ENCODE measurements at regions not wholly inside any gene's neighbourhood (a gene's known extent, or its start where the extent isn't known, plus 50 kb on each side); places are given as distances from the start of the nearest gene placed in this dataset.

DNA sequence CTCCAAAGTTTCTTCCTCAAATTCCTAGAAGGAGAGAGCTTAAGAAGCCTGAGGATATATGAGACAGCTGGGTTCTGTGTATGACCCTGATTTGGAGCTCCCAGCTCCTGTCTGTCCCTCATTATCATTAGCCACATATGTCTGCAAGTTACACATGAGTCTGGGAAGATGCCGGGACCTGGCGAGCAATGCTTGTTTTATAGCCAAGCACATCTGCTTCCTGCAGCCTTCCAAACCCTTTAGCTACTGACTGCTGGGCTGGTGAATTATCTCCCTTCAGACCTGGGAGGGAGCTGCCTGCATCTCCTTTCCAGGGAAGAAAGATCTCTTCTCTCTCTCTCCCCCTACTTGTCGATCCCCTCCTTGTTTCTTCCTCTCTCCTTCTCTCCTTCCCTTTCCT, 556.7 kb upstream of the BOD1L1 start:
- DNase-seq (ENCODE audit: low read depth, low spot score): no peak
- H3K27ac Mint-ChIP-seq (ENCODE audit: unreplicated experiment): no peak overlapping the region

DNA sequence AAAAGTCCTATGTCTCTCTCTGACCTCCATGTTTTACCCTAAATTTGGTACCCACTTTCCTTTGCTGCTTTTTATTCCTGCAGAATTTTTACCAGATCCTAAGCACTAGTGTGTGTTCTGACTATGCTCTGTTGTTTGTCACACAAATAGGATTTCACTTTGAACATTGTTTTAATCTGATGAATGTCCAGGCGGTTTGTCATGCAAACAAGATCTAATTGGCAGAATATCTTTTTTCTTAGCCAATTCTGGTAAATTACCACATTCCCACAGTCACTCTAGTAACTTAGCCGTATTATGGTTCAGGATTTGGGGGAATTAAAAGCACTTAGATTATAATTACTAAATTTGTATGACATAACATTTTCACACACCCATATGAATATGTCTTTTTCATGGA, 557.2 kb upstream of the BOD1L1 start:
- H3K4me1 Mint-ChIP-seq: no peaks in the 10 kb centered on the region
- H3K27me3 Mint-ChIP-seq (ENCODE audit: low read depth): peaks cover 2% of the 10 kb centered on the region
- H3K9me3 Mint-ChIP-seq: no peaks in the 10 kb centered on the region
- no peak for DNase-seq (ENCODE audit: low read depth, low spot score)
- H3K27ac Mint-ChIP-seq (ENCODE audit: unreplicated experiment): no peak overlapping the region
- no peaks in the 10 kb centered on the region for H3K36me3 Mint-ChIP-seq (ENCODE audit: low read depth)
- H3K4me3 Mint-ChIP-seq: no peak overlapping the region
- TF ChIP-seq, protein P1, sequence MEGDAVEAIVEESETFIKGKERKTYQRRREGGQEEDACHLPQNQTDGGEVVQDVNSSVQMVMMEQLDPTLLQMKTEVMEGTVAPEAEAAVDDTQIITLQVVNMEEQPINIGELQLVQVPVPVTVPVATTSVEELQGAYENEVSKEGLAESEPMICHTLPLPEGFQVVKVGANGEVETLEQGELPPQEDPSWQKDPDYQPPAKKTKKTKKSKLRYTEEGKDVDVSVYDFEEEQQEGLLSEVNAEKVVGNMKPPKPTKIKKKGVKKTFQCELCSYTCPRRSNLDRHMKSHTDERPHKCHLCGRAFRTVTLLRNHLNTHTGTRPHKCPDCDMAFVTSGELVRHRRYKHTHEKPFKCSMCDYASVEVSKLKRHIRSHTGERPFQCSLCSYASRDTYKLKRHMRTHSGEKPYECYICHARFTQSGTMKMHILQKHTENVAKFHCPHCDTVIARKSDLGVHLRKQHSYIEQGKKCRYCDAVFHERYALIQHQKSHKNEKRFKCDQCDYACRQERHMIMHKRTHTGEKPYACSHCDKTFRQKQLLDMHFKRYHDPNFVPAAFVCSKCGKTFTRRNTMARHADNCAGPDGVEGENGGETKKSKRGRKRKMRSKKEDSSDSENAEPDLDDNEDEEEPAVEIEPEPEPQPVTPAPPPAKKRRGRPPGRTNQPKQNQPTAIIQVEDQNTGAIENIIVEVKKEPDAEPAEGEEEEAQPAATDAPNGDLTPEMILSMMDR (conservative IDR thresholded peaks at IDR 0.05): no peak

More for the DNA sequence above, 556.7 kb upstream of the BOD1L1 start:
- Mint-ChIP-seq H3K9me3 (no peaks in the 10 kb centered on the region), H3K27me3 (ENCODE audit: low read depth) (no peaks in the 10 kb centered on the region), H3K36me3 (ENCODE audit: low read depth) (no peaks in the 10 kb centered on the region), H3K4me1 (no peaks in the 10 kb centered on the region), H3K4me3 (no peak overlapping the region)
- TF ChIP-seq, protein P1 (conservative IDR thresholded peaks at IDR 0.05): no peak

DNA sequence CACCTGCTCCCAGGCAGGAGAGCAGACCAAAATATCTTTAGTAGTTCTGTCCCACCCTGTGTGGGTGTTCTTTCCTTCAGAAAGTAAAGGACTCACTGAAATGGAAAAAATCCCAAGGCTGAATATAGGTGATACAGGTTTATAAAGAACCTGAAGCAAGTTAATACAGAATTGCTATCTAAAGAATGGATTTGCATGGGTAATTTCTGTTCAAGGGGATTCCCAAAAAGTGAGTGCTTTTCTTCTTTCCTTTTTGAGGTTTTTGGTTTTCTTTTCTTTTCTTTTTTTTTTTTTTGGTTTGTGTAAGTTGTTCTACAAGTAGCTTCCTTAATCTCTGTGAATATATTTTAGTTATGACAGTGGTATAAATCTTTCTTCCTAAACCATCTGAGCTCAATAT, 560.7 kb upstream of the BOD1L1 start:
- TF ChIP-seq, protein P1 (conservative IDR thresholded peaks at IDR 0.05): no peak
- DNase-seq (ENCODE audit: low read depth, low spot score): no peak
- H3K4me1 Mint-ChIP-seq: no peaks in the 10 kb centered on the region
- H3K27me3 Mint-ChIP-seq (ENCODE audit: low read depth): peaks cover 6% of the 10 kb centered on the region
- H3K36me3 Mint-ChIP-seq (ENCODE audit: low read depth): no peaks in the 10 kb centered on the region
- H3K4me3 Mint-ChIP-seq: no peak overlapping the region
- no peaks in the 10 kb centered on the region for H3K9me3 Mint-ChIP-seq
- no peak overlapping the region for H3K27ac Mint-ChIP-seq (ENCODE audit: unreplicated experiment)

DNA sequence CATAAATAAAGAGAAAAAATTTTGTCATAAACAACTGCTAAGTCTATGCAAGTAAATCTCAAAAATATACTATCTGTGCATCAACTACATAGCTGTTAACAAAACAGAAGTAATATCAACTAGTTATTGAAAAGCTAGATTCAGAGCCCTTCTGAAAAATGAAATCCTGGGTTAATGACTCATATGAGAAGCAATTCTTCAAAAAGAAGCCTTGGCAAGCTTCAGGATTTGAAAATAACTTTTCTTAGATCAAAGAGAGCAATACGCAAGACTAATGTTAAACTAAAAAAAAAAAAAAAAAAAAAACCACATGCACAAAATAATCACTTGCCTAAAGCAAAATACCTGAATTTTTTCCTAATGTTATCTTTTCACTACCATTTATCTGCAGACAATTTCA, 566.1 kb upstream of the BOD1L1 start:
- Mint-ChIP-seq H3K4me1 (no peaks in the 10 kb centered on the region), H3K27me3 (ENCODE audit: low read depth) (peaks cover 11% of the 10 kb centered on the region), H3K27ac (ENCODE audit: unreplicated experiment) (no peak overlapping the region)

DNA sequence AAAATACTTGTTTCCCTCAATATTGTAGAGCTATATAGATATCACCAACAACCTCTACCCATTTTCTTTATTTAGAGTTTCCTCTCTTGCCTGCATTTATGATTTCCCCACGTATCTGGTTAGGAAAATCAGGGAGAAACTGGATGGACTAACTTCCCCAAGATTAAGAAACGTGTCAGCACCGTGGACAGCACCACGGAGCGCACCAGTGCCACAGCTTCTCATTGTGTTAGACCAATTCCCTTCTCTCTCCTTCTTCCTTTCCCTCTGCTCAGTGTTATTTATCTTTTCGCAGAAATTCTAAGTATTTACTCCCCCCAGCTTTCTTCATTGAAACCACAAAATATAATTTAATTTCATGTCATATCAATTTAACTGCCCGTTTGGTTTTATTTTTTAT, 568.6 kb upstream of the BOD1L1 start:
- H3K27ac Mint-ChIP-seq (ENCODE audit: unreplicated experiment): no peak overlapping the region
- TF ChIP-seq, protein P1 (conservative IDR thresholded peaks at IDR 0.05): no peak
- no peaks in the 10 kb centered on the region for H3K4me1 Mint-ChIP-seq
- H3K4me3 Mint-ChIP-seq: no peak overlapping the region
- H3K27me3 Mint-ChIP-seq (ENCODE audit: low read depth): peaks cover 8% of the 10 kb centered on the region
- no peaks in the 10 kb centered on the region for H3K36me3 Mint-ChIP-seq (ENCODE audit: low read depth)
- H3K9me3 Mint-ChIP-seq: no peaks in the 10 kb centered on the region
- DNase-seq (ENCODE audit: low read depth, low spot score): peak; percentile 62

More for the DNA sequence above, 566.1 kb upstream of the BOD1L1 start:
- H3K4me3 Mint-ChIP-seq: no peak overlapping the region
- no peak for DNase-seq (ENCODE audit: low read depth, low spot score)
- no peaks in the 10 kb centered on the region for H3K9me3 Mint-ChIP-seq
- TF ChIP-seq, protein P1 (conservative IDR thresholded peaks at IDR 0.05): no peak
- H3K36me3 Mint-ChIP-seq (ENCODE audit: low read depth): no peaks in the 10 kb centered on the region
